H1 (cell line): ENCODE measurements at regions not wholly inside any gene's neighbourhood (a gene's known extent, or its start where the extent isn't known, plus 50 kb on each side); places are given as distances from the start of the nearest gene placed in this dataset.
A peak's percentile ranks its signal among the peaks of the same experiment; 100 is the strongest.

Source experiments
- CTCF ChIA-PET: fragments of 300-600 bp; sonication (Branson Sonifier 250); formaldehyde crosslinking; loops from one replicate; lab custom pipeline; 2021; ENCODE audit not compliant: partially characterized antibody; lab: Charles Lee
- POLR2A ChIA-PET: fragments of 300-600 bp; sonication (Branson Sonifier 250); formaldehyde crosslinking; loops from one replicate; lab custom pipeline; 2021; ENCODE audit warnings: inconsistent platforms; ENCODE audit not compliant: partially characterized antibody; lab: Charles Lee
- DNase-seq, 2 experiments: peaks; one replicate each; pipeline versions ENCODE4 v3.0.0 to v3.0.0-alpha.2; 2010 to 2022; ENCODE audit warnings: low spot score in 2 of 2, low read depth in 1 of 2, mixed read lengths in 1 of 2
- FAIRE-seq: peaks from 2 replicates; lab custom pipeline; 2011; peaks lifted over from hg19 to GRCh38; lab: Jason Lieb, UNC
- H2AFZ ChIP-seq: 2 replicates; pipeline ENCODE4 v1.8.1; 2012; ENCODE audit warnings: low read length, inconsistent platforms
- H2AK5ac ChIP-seq: 2 replicates; pipeline ENCODE4 v1.6.1; 2013; ENCODE audit warnings: low read depth, low read length
- H2BK120ac ChIP-seq: replicated peaks from 2 replicates; pipeline ENCODE3; 2013; ENCODE audit warnings: low read depth, low read length, inconsistent platforms
- H2BK12ac ChIP-seq: 2 replicates; pipeline ENCODE4 v1.6.1; 2013; ENCODE audit warnings: low read depth, low read length
- H2BK15ac ChIP-seq: 2 replicates; pipeline ENCODE4 v1.6.1; 2013; ENCODE audit warnings: low read length
- H2BK20ac ChIP-seq: 2 replicates; pipeline ENCODE4 v1.6.1; 2013; ENCODE audit warnings: low read length
- H2BK5ac ChIP-seq: 2 replicates; pipeline ENCODE4 v1.6.1; 2013; ENCODE audit warnings: low read depth, low read length
- H3K14ac ChIP-seq: 2 replicates; pipeline ENCODE4 v1.6.1; 2013; ENCODE audit warnings: inconsistent platforms; ENCODE audit not compliant: insufficient read length
- H3K18ac ChIP-seq: 2 replicates; pipeline ENCODE4 v1.6.1; 2013; ENCODE audit warnings: low read length; ENCODE audit errors: extremely low read depth
- H3K23ac ChIP-seq: 2 replicates; pipeline ENCODE4 v1.6.1; 2013; ENCODE audit warnings: inconsistent platforms; ENCODE audit not compliant: insufficient read length
- H3K23me2 ChIP-seq: 2 replicates; pipeline ENCODE4 v1.6.1; 2013; ENCODE audit warnings: low read depth, low read length
- H3K27ac ChIP-seq: 2 replicates; pipeline ENCODE4 v1.6.1; 2011; ENCODE audit warnings: low read depth, low read length, inconsistent platforms
- H3K27me3 ChIP-seq, 4 experiments: replicated peaks in 1 of 4; 1 replicate in 1 of 4; 2 replicates in 3 of 4; pipeline versions ENCODE4 v1.6.1 to v1.8.1; 2011 to 2013; ENCODE audit warnings: low read length in 3 of 4, mild to moderate bottlenecking in 3 of 4, inconsistent platforms in 2 of 4, mixed read lengths in 2 of 4, moderate library complexity in 1 of 4; ENCODE audit not compliant: control insufficient read depth in 3 of 4, insufficient read depth in 3 of 4; ENCODE audit errors: extremely low read depth in 1 of 4
- H3K36me3 ChIP-seq, 4 experiments: 2 replicates each; pipeline versions ENCODE4 v1.6.1 to v1.8.1; 2011 to 2013; ENCODE audit warnings: mild to moderate bottlenecking in 4 of 4, low read length in 3 of 4, moderate library complexity in 2 of 4, control low read depth in 1 of 4, inconsistent platforms in 1 of 4; ENCODE audit not compliant: insufficient read depth in 4 of 4, control insufficient read depth in 2 of 4
- H3K4ac ChIP-seq: replicated peaks from 2 replicates; pipeline ENCODE3; 2013; ENCODE audit warnings: low read length, low read depth, mixed read lengths, inconsistent platforms; ENCODE audit not compliant: insufficient read length
- H3K4me1 ChIP-seq, 4 experiments: replicated peaks in 1 of 4; 1 replicate in 1 of 4; 2 replicates in 3 of 4; pipeline versions ENCODE4 v1.6.1 to v1.8.1; 2011 to 2013; ENCODE audit warnings: low read length in 3 of 4, inconsistent platforms in 2 of 4, mixed read lengths in 1 of 4; ENCODE audit not compliant: insufficient read depth in 4 of 4, control insufficient read depth in 3 of 4
- H3K4me2 ChIP-seq, 2 experiments: 2 replicates each; pipeline versions ENCODE4 v1.6.1 to v1.8.1; 2011 to 2013; ENCODE audit warnings: low read depth in 2 of 2, low read length in 2 of 2, control low read depth in 1 of 2, inconsistent platforms in 1 of 2, mild to moderate bottlenecking in 1 of 2; ENCODE audit not compliant: insufficient read depth in 1 of 2
- H3K4me3 ChIP-seq, 4 experiments: fragments of 200-600, 300-600 bp in 1 of 4; sonication (generic), shearing (Covaris generic), sonication (Bioruptor Twin) in 1 of 4; 2 replicates each; pipeline versions ENCODE4 v1.5.1 to v1.8.1; 2011 to 2016; ENCODE audit warnings: low read length in 4 of 4, low read depth in 3 of 4, control low read depth in 2 of 4, inconsistent platforms in 2 of 4, mild to moderate bottlenecking in 2 of 4, mixed read lengths in 1 of 4, moderate library complexity in 1 of 4; ENCODE audit not compliant: insufficient read depth in 2 of 4; ENCODE audit errors: extremely low read depth in 1 of 4
- H3K56ac ChIP-seq: replicated peaks from 2 replicates; pipeline ENCODE3; 2013; ENCODE audit warnings: low read depth, mild to moderate bottlenecking, mixed read lengths, low read length, inconsistent platforms; ENCODE audit not compliant: insufficient read length
- H3K79me1 ChIP-seq: 2 replicates; pipeline ENCODE4 v1.6.1; 2013; ENCODE audit warnings: low read depth, low read length, control low read depth
- H3K79me2 ChIP-seq, 2 experiments: 2 replicates each; pipeline versions ENCODE4 v1.6.1 to v1.8.1; 2012 to 2013; ENCODE audit warnings: low read length in 2 of 2, mild to moderate bottlenecking in 2 of 2, inconsistent platforms in 1 of 2; ENCODE audit not compliant: insufficient read depth in 2 of 2, control insufficient read depth in 1 of 2
- H3K9ac ChIP-seq, 4 experiments: replicated peaks in 1 of 4; 1 replicate in 1 of 4; 2 replicates in 3 of 4; pipeline versions ENCODE4 v1.6.1 to v1.8.1; 2011 to 2013; ENCODE audit warnings: low read depth in 3 of 4, low read length in 3 of 4, control low read depth in 2 of 4, mild to moderate bottlenecking in 2 of 4, moderate library complexity in 2 of 4, inconsistent platforms in 1 of 4; ENCODE audit errors: extremely low read depth in 1 of 4
- H3K9me3 ChIP-seq, 2 experiments: 2 replicates each; pipeline versions ENCODE4 v1.6.1 to v1.8.1; 2012 to 2013; ENCODE audit warnings: mild to moderate bottlenecking in 2 of 2, moderate library complexity in 2 of 2, control low read depth in 1 of 2, inconsistent platforms in 1 of 2, low read depth in 1 of 2, low read length in 1 of 2, mixed read lengths in 1 of 2; ENCODE audit not compliant: insufficient read depth in 2 of 2
- H4K20me1 ChIP-seq, 2 experiments: replicated peaks in 1 of 2; 2 replicates each; pipeline versions ENCODE3 to v1.8.1; 2011 to 2013; ENCODE audit warnings: inconsistent platforms in 2 of 2, low read length in 2 of 2, mild to moderate bottlenecking in 1 of 2; ENCODE audit not compliant: insufficient read depth in 2 of 2, control insufficient read depth in 1 of 2
- H4K5ac ChIP-seq: 2 replicates; pipeline ENCODE4 v1.6.1; 2013; ENCODE audit warnings: low read length, low read depth, mixed read lengths, inconsistent platforms; ENCODE audit not compliant: insufficient read length
- H4K8ac ChIP-seq: 2 replicates; pipeline ENCODE4 v1.8.0; 2013; ENCODE audit warnings: mild to moderate bottlenecking, moderate library complexity, low read length, inconsistent platforms; ENCODE audit not compliant: insufficient read depth; ENCODE audit errors: extremely low read depth
- H4K91ac ChIP-seq: replicated peaks from 2 replicates; pipeline ENCODE3; 2013; ENCODE audit warnings: low read length, mixed read lengths, inconsistent platforms; ENCODE audit not compliant: insufficient read length
- BCL11A ChIP-seq, 2 experiments: IDR thresholded peaks; one replicate each; pipeline ENCODE4 v1.6.1; 2011; ENCODE audit warnings: low read depth in 2 of 2, low read length in 2 of 2, mild to moderate bottlenecking in 2 of 2
- BRCA1 ChIP-seq: IDR thresholded peaks from 2 replicates; pipeline ENCODE4 v1.6.1; 2012; ENCODE audit warnings: low read depth, low read length, improper control_type of control experiment
- EP300 ChIP-seq, 2 experiments: IDR thresholded peaks; 1 replicate in 1 of 2; 2 replicates in 1 of 2; pipeline ENCODE4 v1.6.1; 2011 to 2012; ENCODE audit warnings: low read depth in 2 of 2, low read length in 2 of 2, mild to moderate bottlenecking in 2 of 2, borderline replicate concordance in 1 of 2, inconsistent platforms in 1 of 2, moderate library complexity in 1 of 2
- HDAC2 ChIP-seq, 2 experiments: fragments of 300-600 bp in 1 of 2; sonication (generic) in 1 of 2; IDR thresholded peaks; 2 replicates each; pipeline ENCODE4 v1.6.1; 2011 to 2012; ENCODE audit warnings: low read depth in 2 of 2, low read length in 2 of 2, mild to moderate bottlenecking in 2 of 2, moderate library complexity in 2 of 2, borderline replicate concordance in 1 of 2, inconsistent platforms in 1 of 2
- POLR2A ChIP-seq, 2 experiments: IDR thresholded peaks; 1 replicate in 1 of 2; 2 replicates in 1 of 2; pipeline ENCODE4 v1.6.1; 2011; ENCODE audit warnings: low read depth in 2 of 2, low read length in 2 of 2, mild to moderate bottlenecking in 2 of 2; ENCODE audit errors: control extremely low read depth in 1 of 2
- POLR2AphosphoS5 ChIP-seq: IDR thresholded peaks from 2 replicates; pipeline ENCODE4 v1.6.1; 2011; ENCODE audit warnings: low read depth, low read length
- RNF2 ChIP-seq: fragments of 200-900, 300-1000 bp; sonication (generic); IDR thresholded peaks from 2 replicates; pipeline ENCODE4 v1.7.1; 2016; ENCODE audit warnings: borderline replicate concordance, low read depth, mild to moderate bottlenecking, antibody characterized with exemption, low read length; ENCODE audit not compliant: poor library complexity, severe bottlenecking; ENCODE audit errors: missing control alignments
- RXRA ChIP-seq: IDR thresholded peaks from 2 replicates; pipeline ENCODE4 v1.6.1; 2011; ENCODE audit warnings: low read depth, mild to moderate bottlenecking, low read length, moderate library complexity; ENCODE audit not compliant: insufficient read depth
- SUZ12 ChIP-seq: fragments of 200-600 bp; sonication (generic); IDR thresholded peaks from 2 replicates; pipeline ENCODE4 v1.6.1; 2012; ENCODE audit warnings: mild to moderate bottlenecking, inconsistent platforms, low read length, moderate library complexity, mixed read lengths
- TCF12 ChIP-seq: IDR thresholded peaks from 2 replicates; pipeline ENCODE4 v1.6.1; 2011; ENCODE audit warnings: low read depth, mild to moderate bottlenecking, low read length
- WGBS, 2 experiments: shearing (Covaris generic) in 1 of 2; methylation state at CpG; one replicate each; pipeline versions ENCODE4 v1.1.6 to v1.1.7; 2013 to 2015; ENCODE audit warnings: low lambda C conversion rate in 2 of 2, mixed read lengths in 2 of 2, inconsistent platforms in 1 of 2, low coverage in 1 of 2, missing lambda C conversion rate in 1 of 2; ENCODE audit not compliant: insufficient replicate concordance in 2 of 2, insufficient coverage in 1 of 2, insufficient read length in 1 of 2; ENCODE audit errors: extremely low coverage in 1 of 2, missing lambda C conversion rate in 1 of 2; 5-methylcytosine and 5-hydroxymethylcytosine counted together
- TF ChIP-seq, protein P1 (sequence below), 3 experiments: IDR thresholded peaks; 1 replicate in 2 of 3; 2 replicates in 1 of 3; pipeline versions ENCODE4 v1.5.1 to v1.6.1; 2011; ENCODE audit warnings: low read length in 3 of 3, mild to moderate bottlenecking in 3 of 3, inconsistent platforms in 2 of 3, low read depth in 1 of 3, moderate library complexity in 1 of 3; ENCODE audit not compliant: insufficient read depth in 1 of 3; ENCODE audit errors: control extremely low read depth in 1 of 3

- no peak overlapping the region for H3K56ac ChIP-seq
- WGBS, 2 experiments = 91% methylated on average over 3 of the region's 3 CpGs; no CpG with 5 or more reads in 1 of the 2 experiments
- no peak overlapping the region for H2BK12ac ChIP-seq
- H3K27ac ChIP-seq = no peak overlapping the region
- no peak for FAIRE-seq
- ChIA-PET POLR2A (no interaction called here), CTCF (interaction anchor here (0.6 to 1.8 kb wide), 4 partner anchors 59 to 136 kb away, joined by 3 to 4 read pairs (median 4); no protein-coding TSS in a partner anchor)
- H3K9ac ChIP-seq = no peak overlapping the region
- H2AK5ac ChIP-seq = no peak overlapping the region
- H2BK20ac ChIP-seq = no peak overlapping the region
- H3K79me2 ChIP-seq = no peaks in the 10 kb centered on the region
- no peak overlapping the region for H3K23ac ChIP-seq
- no peak overlapping the region for H4K5ac ChIP-seq
- H4K20me1 ChIP-seq = no peaks in the 10 kb centered on the region
- no peaks in the 10 kb centered on the region for H3K79me1 ChIP-seq
- H2BK15ac ChIP-seq = no peak overlapping the region
- H3K23me2 ChIP-seq = no peaks in the 10 kb centered on the region; the same call in 1 of the 2 replicates
- no peak overlapping the region for H4K8ac ChIP-seq
- no peak overlapping the region for H2BK120ac ChIP-seq
- no peak overlapping the region for H2BK5ac ChIP-seq
- no peak overlapping the region for H3K4me2 ChIP-seq
- H3K9me3 ChIP-seq = no peaks in the 10 kb centered on the region
- no peaks in the 10 kb centered on the region for H3K36me3 ChIP-seq
- no peak overlapping the region for H3K18ac ChIP-seq
- no peak overlapping the region for H4K91ac ChIP-seq
- peaks cover 0 to 6% (median 0%) of the 10 kb centered on the region in 4 experiments; a peak in 3 of 7 replicates for H3K4me1 ChIP-seq
- no peak overlapping the region for H2AFZ ChIP-seq
- H3K14ac ChIP-seq = no peak overlapping the region
- H3K27me3 ChIP-seq = no peaks in the 10 kb centered on the region
- H3K4me3 ChIP-seq = no peak overlapping the region
- no peak for DNase-seq
- H3K4ac ChIP-seq = no peak overlapping the region
- TF ChIP-seq RXRA (no peak), RNF2 (no peak), BCL11A (IDR thresholded peaks at IDR 0.05; ENCODE audit: low read depth in 2 of 2, low read length in 2 of 2) (no peak), EP300 (IDR thresholded peaks at IDR 0.05; ENCODE audit: borderline replicate concordance in 1 of 2, low read depth in 2 of 2, low read length in 2 of 2) (no peak), POLR2A (IDR thresholded peaks at IDR 0.05; ENCODE audit: control extremely low read depth in 1 of 2, low read depth in 2 of 2, low read length in 2 of 2) (no peak), BRCA1 (no peak), TCF12 (no peak), SUZ12 (no peak), POLR2AphosphoS5 (no peak), HDAC2 (IDR thresholded peaks at IDR 0.05; ENCODE audit: borderline replicate concordance in 1 of 2, low read depth in 2 of 2, low read length in 2 of 2) (no peak)
- TF ChIP-seq, protein P1, sequence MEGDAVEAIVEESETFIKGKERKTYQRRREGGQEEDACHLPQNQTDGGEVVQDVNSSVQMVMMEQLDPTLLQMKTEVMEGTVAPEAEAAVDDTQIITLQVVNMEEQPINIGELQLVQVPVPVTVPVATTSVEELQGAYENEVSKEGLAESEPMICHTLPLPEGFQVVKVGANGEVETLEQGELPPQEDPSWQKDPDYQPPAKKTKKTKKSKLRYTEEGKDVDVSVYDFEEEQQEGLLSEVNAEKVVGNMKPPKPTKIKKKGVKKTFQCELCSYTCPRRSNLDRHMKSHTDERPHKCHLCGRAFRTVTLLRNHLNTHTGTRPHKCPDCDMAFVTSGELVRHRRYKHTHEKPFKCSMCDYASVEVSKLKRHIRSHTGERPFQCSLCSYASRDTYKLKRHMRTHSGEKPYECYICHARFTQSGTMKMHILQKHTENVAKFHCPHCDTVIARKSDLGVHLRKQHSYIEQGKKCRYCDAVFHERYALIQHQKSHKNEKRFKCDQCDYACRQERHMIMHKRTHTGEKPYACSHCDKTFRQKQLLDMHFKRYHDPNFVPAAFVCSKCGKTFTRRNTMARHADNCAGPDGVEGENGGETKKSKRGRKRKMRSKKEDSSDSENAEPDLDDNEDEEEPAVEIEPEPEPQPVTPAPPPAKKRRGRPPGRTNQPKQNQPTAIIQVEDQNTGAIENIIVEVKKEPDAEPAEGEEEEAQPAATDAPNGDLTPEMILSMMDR (IDR thresholded peaks at IDR 0.05; ENCODE audit: control extremely low read depth in 1 of 3, insufficient read depth in 1 of 3, low read depth in 1 of 3, low read length in 3 of 3) = peak in 1 of 3 experiments; percentile 25; a peak in 1 of 4 replicates
These were observed 1718.8 kb upstream of the PCDH10 start for GRCh38 chr4:131430302-131430701.
